ENCODE measurements at regions not wholly inside any gene's neighbourhood (a gene's known extent, or its start where the extent isn't known, plus 50 kb on each side); places are given as distances from the start of the nearest gene placed in this dataset.

DNA sequence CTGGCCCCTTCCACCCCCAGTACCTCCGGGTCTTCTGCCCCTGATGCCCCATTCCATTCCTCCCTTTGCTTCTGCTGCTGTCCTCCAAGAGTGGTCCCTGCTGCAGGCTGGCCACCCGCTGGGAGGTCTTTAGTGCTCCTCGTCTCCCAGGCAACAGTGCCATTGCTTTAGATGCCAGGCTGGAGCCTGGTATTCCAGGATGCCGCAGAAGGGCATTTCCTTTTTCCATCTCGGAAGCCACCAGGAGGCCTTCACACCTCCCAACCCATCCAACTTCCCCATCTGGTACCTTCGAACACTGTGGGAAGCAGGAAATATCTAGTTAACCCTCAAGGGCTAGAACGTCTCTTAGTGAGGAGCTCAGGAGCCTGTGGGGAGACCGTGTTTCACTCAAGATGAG is 92.9 kb upstream of the DUSP5 start:
- peaks cover 22% of the 10 kb centered on the region for H3K27me3 Mint-ChIP-seq (ENCODE audit: low read depth)
- no peak overlapping the region for H3K4me3 Mint-ChIP-seq
- H3K36me3 Mint-ChIP-seq (ENCODE audit: low read depth), result no peaks in the 10 kb centered on the region
- no peak overlapping the region for H3K27ac Mint-ChIP-seq
- H3K4me1 Mint-ChIP-seq, result peaks cover 15% of the 10 kb centered on the region
- TF ChIP-seq, protein P1, sequence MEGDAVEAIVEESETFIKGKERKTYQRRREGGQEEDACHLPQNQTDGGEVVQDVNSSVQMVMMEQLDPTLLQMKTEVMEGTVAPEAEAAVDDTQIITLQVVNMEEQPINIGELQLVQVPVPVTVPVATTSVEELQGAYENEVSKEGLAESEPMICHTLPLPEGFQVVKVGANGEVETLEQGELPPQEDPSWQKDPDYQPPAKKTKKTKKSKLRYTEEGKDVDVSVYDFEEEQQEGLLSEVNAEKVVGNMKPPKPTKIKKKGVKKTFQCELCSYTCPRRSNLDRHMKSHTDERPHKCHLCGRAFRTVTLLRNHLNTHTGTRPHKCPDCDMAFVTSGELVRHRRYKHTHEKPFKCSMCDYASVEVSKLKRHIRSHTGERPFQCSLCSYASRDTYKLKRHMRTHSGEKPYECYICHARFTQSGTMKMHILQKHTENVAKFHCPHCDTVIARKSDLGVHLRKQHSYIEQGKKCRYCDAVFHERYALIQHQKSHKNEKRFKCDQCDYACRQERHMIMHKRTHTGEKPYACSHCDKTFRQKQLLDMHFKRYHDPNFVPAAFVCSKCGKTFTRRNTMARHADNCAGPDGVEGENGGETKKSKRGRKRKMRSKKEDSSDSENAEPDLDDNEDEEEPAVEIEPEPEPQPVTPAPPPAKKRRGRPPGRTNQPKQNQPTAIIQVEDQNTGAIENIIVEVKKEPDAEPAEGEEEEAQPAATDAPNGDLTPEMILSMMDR (IDR thresholded peaks at IDR 0.05; ENCODE audit: unreplicated experiment in 3 of 3), result no peak
- H3K9me3 Mint-ChIP-seq, result no peaks in the 10 kb centered on the region

DNA sequence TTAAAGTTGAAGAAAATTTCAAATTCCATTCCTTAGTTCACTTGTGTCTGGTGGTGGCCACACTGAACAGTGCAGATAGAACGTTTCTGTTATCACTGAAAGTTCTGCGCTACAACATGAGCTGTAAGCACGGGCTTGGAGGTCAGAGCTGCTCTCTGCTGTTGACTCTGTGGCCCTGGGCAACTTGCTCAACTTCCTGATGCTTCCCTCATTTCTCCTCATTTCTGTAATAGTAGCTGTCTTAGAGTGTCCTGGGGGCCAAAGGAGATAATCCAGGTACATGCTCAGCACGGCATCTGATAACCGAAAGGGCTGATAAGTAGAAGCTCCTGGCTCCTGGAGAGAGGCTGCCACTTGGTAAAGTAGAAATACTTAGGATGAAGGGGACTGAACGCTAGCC is 92.3 kb upstream of the DUSP5 start:
- TF ChIP-seq, protein P1 (IDR thresholded peaks at IDR 0.05; ENCODE audit: unreplicated experiment in 3 of 3), result no peak
- no peak overlapping the region for H3K4me3 Mint-ChIP-seq
- no peak overlapping the region for H3K27ac Mint-ChIP-seq
- H3K4me1 Mint-ChIP-seq, result peaks cover 20% of the 10 kb centered on the region
- H3K27me3 Mint-ChIP-seq (ENCODE audit: low read depth), result peaks cover 22% of the 10 kb centered on the region
- no peaks in the 10 kb centered on the region for H3K36me3 Mint-ChIP-seq (ENCODE audit: low read depth)
- no peaks in the 10 kb centered on the region for H3K9me3 Mint-ChIP-seq

DNA sequence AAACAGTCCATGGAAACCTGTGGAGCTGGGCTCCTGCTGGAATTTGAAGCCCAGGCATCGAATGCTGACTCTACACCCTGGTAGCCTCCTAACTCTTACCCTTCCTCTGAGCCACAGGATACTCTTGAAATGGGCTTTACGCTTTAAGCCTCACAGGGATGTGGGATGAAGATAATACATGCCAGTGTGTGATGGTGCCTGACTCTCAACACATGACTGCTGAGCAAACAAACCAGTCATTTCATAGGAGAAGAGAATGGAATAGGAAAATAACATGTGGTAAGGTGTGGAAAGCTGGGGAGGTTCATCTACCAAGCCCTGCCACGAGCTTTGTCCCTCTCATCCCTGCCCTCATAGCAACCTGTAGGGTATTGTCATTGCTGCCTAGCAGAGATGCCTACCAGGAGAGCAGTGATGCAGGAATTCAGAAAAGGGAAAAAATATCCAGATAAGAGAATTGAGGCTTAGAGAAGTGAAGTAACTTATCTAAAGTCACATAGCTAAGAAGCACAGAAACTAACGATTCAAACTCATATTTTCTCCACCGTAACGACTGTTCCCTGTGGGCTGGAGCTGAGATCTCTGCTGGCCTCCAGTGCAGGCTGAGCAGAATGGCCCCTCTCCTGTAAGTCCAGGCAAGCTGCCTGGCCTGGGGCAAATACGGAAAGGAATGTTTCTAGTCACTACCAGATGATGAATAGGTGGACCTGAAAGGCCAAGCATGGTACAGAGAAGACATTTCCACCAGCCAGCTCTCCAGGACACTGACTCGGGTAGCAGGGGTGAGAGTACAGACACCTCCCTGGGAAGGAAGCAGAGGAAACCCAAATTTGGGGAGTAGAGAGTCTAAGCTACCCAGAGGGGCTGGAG is 90.2 kb upstream of the DUSP5 start:
- peaks cover 32% of the 10 kb centered on the region for H3K4me1 Mint-ChIP-seq
- TF ChIP-seq, protein P1 (IDR thresholded peaks at IDR 0.05; ENCODE audit: unreplicated experiment in 3 of 3), result no peak
- H3K9me3 Mint-ChIP-seq, result no peaks in the 10 kb centered on the region
- H3K27ac Mint-ChIP-seq, result peak overlapping the region in 1 of 3 experiments; percentile 56
- no peak overlapping the region for H3K4me3 Mint-ChIP-seq
- no peaks in the 10 kb centered on the region for H3K36me3 Mint-ChIP-seq (ENCODE audit: low read depth)
- peaks cover 23% of the 10 kb centered on the region for H3K27me3 Mint-ChIP-seq (ENCODE audit: low read depth)

DNA sequence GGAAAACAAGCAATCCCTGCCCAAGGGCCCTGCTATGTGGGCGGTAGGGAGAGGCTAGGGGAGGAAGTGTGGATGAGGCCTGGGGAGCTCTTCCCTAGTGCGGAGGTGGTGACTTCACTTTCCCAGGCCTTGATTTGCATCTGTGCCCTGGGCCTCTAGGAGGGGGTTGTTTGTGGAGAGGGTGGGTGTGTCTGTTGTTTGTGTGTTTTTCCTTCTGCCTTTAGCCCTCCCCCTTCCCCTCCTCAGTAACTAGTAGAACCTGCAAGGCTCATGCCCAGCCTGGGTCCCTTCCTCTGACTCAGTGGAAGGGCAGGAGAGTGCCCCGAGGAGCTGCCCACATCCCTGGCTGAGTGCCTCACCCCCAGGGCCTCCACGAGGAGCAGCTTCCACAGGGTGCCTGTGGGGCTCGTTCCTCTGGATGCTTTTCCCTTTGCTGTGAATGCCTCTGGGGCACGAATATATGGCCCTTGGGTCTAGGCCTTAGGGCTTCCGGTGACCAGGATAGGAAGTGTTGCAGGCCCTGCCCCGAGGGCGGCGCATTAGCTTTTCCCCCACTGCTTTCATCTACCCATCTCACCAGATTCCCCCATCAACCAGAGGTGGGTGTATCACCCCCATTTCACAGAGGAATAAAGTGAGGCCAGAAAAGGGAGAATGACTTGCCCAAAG is 89.4 kb upstream of the DUSP5 start:
- no peak overlapping the region for H3K4me3 Mint-ChIP-seq
- H3K9me3 Mint-ChIP-seq, result no peaks in the 10 kb centered on the region
- H3K27me3 Mint-ChIP-seq (ENCODE audit: low read depth), result peaks cover 18% of the 10 kb centered on the region
- TF ChIP-seq, protein P1 (IDR thresholded peaks at IDR 0.05; ENCODE audit: unreplicated experiment in 3 of 3), result no peak
- H3K36me3 Mint-ChIP-seq (ENCODE audit: low read depth), result no peaks in the 10 kb centered on the region
- H3K27ac Mint-ChIP-seq, result no peak overlapping the region
- peaks cover 37% of the 10 kb centered on the region for H3K4me1 Mint-ChIP-seq

DNA sequence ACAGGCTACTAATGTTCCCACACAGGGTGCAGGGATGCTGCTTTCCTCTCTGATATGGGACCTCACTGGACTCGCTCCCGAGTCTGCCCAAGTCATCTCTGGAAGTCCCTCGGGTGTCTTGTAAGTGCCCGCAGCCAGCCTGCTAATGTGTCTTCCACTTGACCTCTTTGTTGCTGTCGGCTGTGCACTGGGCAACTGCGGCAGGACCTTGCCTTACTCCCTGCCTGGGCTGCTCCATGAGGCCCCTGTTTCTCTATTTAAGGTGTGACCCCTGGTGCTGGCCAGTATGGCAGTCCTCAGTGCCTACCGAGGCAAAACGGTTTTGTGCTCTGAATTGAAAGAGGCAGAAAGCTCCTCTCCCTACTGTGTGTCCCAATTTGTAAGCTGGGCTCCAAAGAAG is 88.8 kb upstream of the DUSP5 start:
- Mint-ChIP-seq H3K27me3 (ENCODE audit: low read depth) (peaks cover 15% of the 10 kb centered on the region), H3K27ac (no peak overlapping the region), H3K9me3 (no peaks in the 10 kb centered on the region), H3K36me3 (ENCODE audit: low read depth) (no peaks in the 10 kb centered on the region), H3K4me1 (peaks cover 43% of the 10 kb centered on the region), H3K4me3 (no peak overlapping the region)
- TF ChIP-seq, protein P1 (IDR thresholded peaks at IDR 0.05; ENCODE audit: unreplicated experiment in 3 of 3), result no peak

Measured in nephron (organoid).